NCI-H2029 (cell line): ENCODE measurements at regions not wholly inside any gene's neighbourhood (a gene's known extent, or its start where the extent isn't known, plus 50 kb on each side); places are given as distances from the start of the nearest gene placed in this dataset.
A peak's percentile ranks its signal among the peaks of the same experiment; 100 is the strongest.

Experiments
- DNase-seq: peaks from one replicate; lab custom pipeline; 2025; lab: John Stamatoyannopoulos, UW

- DNase-seq, result no peak
Measured at GRCh38 chr6:14065350-14065749, 52.2 kb upstream of the CD83 start.

GRCh38 chr6:14066782-14067406, 50.7 kb upstream of the CD83 start:
- DNase-seq, result peak; percentile 89

- no peak for DNase-seq
Measured at GRCh38 chr6:14067656-14068055, 49.9 kb upstream of the CD83 start.
